Breast epithelium (tissue), 4 donors: ENCODE measurements at regions not wholly inside any gene's neighbourhood (a gene's known extent, or its start where the extent isn't known, plus 50 kb on each side); places are given as distances from the start of the nearest gene placed in this dataset.
A peak's percentile ranks its signal among the peaks of the same experiment; 100 is the strongest.

Experiments used
- DNase-seq, 2 donors: peaks; one replicate each; pipeline ENCODE4 v3.0.0-alpha.2; 2019; ENCODE audit warnings: low spot score in 2 of 2
- H3K27ac ChIP-seq, 2 donors: fragments of 200-600 bp; sonication (generic) in 1 of 2; one replicate each; pipeline ENCODE4 v1.5.1; 2016 to 2019; ENCODE audit warnings: mild to moderate bottlenecking in 1 of 2
- H3K27me3 ChIP-seq, 2 donors: fragments of 200-600 bp; sonication (generic) in 1 of 2; one replicate each; pipeline versions ENCODE4 v1.5.1 to v1.6.0; 2017 to 2019; ENCODE audit warnings: control low read depth in 1 of 2, mild to moderate bottlenecking in 1 of 2
- H3K36me3 ChIP-seq: fragments of 200-600 bp; one replicate; pipeline ENCODE4 v1.5.1; 2019
- H3K4me1 ChIP-seq, 2 donors: fragments of 200-600 bp; sonication (generic); one replicate each; pipeline ENCODE4 v1.5.1; 2016 to 2019; ENCODE audit warnings: control low read depth in 1 of 2
- H3K4me3 ChIP-seq, 3 donors: fragments of 200-600 bp; sonication (generic); 1 replicate in 2 of 3; 2 replicates in 1 of 3; pipeline ENCODE4 v1.5.1; 2016 to 2019; ENCODE audit warnings: mild to moderate bottlenecking in 3 of 3, moderate library complexity in 2 of 3
- H3K9me3 ChIP-seq, 2 donors: fragments of 200-600 bp; sonication (generic) in 1 of 2; one replicate each; pipeline ENCODE4 v1.5.1; 2016 to 2019; ENCODE audit warnings: control low read depth in 1 of 2
- POLR2A ChIP-seq: fragments of 450-650 bp; IDR thresholded peaks from one replicate; pipeline ENCODE4 v1.6.1; 2016; ENCODE audit warnings: antibody characterized with exemption, mild to moderate bottlenecking, moderate library complexity
- POLR2AphosphoS5 ChIP-seq, 3 donors: sonication (generic); formaldehyde crosslinking; IDR thresholded peaks; one replicate each; pipeline ENCODE4 v1.6.1; 2017; ENCODE audit warnings: antibody characterized with exemption in 3 of 3
- intact Hi-C: fragments of 100-400 bp; cut with DNase I; formaldehyde crosslinking; loops from one replicate; pipeline ENCODE4 v1.15.1; 2023; ENCODE audit warnings: low total_unique reads
- TF ChIP-seq, protein P1 (sequence below), 3 donors: fragments of 450-650 bp; IDR thresholded peaks; one replicate each; pipeline ENCODE4 v1.5.1; 2016 to 2017; ENCODE audit warnings: antibody characterized with exemption in 3 of 3, mild to moderate bottlenecking in 3 of 3, moderate library complexity in 3 of 3

DNA sequence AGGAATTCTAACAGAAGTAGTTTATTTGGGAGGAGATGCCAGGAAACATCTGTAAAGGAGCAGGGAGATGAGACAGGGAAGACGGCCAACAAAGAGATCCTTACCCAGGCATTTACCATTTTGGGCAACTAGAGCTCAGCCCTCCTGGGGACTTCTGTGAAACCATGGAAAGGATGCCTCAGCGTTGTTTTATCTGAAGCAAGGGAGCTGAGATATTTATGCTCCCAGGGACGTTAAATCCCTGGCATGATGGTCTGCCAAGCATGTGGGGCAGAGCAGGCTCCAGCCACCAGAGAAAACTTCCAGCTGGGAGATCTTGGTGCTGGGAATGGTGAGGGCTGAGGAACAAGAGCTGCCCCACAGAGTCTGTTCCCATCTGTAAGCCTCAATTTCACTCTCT is 114.8 kb upstream of the FOXF1 start:
- intact Hi-C loops = no loop called here
- Histone ChIP-seq H3K27ac (no peak overlapping the region), H3K36me3 (no peaks in the 10 kb centered on the region), H3K4me3 (no peak overlapping the region), H3K9me3 (no peaks in the 10 kb centered on the region), H3K4me1 (no peaks in the 10 kb centered on the region), H3K27me3 (peaks cover 0 to 48% of the 10 kb centered on the region in 2 donors)
- TF ChIP-seq POLR2AphosphoS5 (IDR thresholded peaks at IDR 0.05) (no peak), POLR2A (no peak)
- TF ChIP-seq, protein P1, sequence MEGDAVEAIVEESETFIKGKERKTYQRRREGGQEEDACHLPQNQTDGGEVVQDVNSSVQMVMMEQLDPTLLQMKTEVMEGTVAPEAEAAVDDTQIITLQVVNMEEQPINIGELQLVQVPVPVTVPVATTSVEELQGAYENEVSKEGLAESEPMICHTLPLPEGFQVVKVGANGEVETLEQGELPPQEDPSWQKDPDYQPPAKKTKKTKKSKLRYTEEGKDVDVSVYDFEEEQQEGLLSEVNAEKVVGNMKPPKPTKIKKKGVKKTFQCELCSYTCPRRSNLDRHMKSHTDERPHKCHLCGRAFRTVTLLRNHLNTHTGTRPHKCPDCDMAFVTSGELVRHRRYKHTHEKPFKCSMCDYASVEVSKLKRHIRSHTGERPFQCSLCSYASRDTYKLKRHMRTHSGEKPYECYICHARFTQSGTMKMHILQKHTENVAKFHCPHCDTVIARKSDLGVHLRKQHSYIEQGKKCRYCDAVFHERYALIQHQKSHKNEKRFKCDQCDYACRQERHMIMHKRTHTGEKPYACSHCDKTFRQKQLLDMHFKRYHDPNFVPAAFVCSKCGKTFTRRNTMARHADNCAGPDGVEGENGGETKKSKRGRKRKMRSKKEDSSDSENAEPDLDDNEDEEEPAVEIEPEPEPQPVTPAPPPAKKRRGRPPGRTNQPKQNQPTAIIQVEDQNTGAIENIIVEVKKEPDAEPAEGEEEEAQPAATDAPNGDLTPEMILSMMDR (IDR thresholded peaks at IDR 0.05) = no peak
- DNase-seq = no peak

DNA sequence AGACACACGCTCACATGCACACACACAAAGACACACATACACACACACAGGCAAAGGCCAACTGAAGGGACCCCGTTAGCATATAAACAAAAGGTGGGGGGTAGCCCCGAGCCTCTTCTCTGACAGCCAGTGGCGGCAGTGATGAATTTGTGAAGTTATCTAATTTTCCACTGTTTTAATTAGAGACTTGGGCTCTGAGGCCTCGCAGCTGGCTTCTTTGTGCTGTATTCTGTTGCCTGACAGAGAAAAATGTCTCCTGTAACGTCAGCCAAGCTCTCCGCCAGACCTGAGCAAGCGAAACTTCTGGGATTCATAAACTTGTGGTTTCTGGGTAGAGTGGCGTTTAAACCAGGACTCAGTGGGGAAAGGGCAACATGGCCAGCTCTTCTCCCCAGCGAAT is 113.9 kb upstream of the FOXF1 start:
- no peak for DNase-seq
- H3K36me3 ChIP-seq = no peaks in the 10 kb centered on the region
- intact Hi-C loops = no loop called here
- peak overlapping the region in 1 of 3 donors; percentile 15 for H3K4me3 ChIP-seq
- H3K9me3 ChIP-seq = no peaks in the 10 kb centered on the region
- no peaks in the 10 kb centered on the region for H3K4me1 ChIP-seq
- no peak for TF ChIP-seq POLR2AphosphoS5 (IDR thresholded peaks at IDR 0.05)
- TF ChIP-seq POLR2A = no peak
- TF ChIP-seq, protein P1 (IDR thresholded peaks at IDR 0.05) = no peak
- H3K27me3 ChIP-seq = peaks cover 0 to 38% of the 10 kb centered on the region in 2 donors
- no peak overlapping the region for H3K27ac ChIP-seq

DNA sequence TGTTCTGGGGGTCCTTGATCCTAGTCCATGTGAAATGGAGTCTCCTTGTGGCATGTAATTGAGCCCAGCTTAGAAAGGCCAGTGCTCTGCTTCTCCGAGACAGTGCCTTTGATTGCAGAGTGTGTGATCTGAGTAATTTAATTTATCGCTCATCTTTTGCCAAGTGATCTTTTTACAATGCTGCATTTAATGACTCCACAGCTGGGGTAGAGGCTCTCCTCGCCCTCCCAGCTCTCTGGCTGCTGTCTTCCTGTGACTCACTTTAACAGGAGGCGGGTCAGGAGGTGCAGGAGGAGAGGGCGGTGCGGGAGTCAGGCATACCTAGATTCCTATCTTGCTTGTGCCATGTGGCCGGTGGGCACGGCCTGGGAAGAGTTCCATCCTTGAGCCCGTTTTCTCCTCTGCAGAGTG is 113.4 kb upstream of the FOXF1 start:
- no peak overlapping the region for H3K27ac ChIP-seq
- intact Hi-C loops = no loop called here
- DNase-seq = no peak

DNA sequence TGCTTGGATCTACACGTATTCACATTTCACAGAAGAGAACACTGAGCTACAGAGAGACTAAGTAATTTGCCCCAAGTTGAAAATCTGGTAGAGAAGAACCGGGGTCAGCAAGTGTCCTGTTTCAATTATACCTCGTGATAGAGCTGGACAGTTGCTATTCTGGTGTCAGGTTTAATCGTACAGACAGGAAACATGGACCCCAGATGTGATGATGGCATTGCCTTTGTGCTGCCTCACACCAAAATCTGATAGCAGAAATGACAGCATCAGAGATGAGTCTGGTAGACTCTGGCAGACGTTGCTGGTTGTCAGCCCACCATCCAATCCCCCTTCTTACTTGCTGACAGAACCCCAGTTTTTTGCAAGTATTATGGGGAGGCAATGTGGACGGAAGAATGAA is 112.1 kb upstream of the FOXF1 start:
- H3K9me3 ChIP-seq = no peaks in the 10 kb centered on the region
- H3K36me3 ChIP-seq = no peaks in the 10 kb centered on the region
- peaks cover 0 to 33% of the 10 kb centered on the region in 2 donors for H3K27me3 ChIP-seq
- no peaks in the 10 kb centered on the region for H3K4me1 ChIP-seq
- DNase-seq = no peak
- intact Hi-C loops = no loop called here
- no peak overlapping the region for H3K4me3 ChIP-seq
- H3K27ac ChIP-seq = no peak overlapping the region
- TF ChIP-seq, protein P1 (IDR thresholded peaks at IDR 0.05) = no peak
- no peak for TF ChIP-seq POLR2AphosphoS5 (IDR thresholded peaks at IDR 0.05)
- no peak for TF ChIP-seq POLR2A

More for the DNA sequence above, 113.4 kb upstream of the FOXF1 start:
- TF ChIP-seq, protein P1 (IDR thresholded peaks at IDR 0.05) = no peak
- TF ChIP-seq POLR2AphosphoS5 (IDR thresholded peaks at IDR 0.05) (no peak), POLR2A (no peak)
- Histone ChIP-seq H3K4me1 (no peaks in the 10 kb centered on the region), H3K4me3 (peak overlapping the region in 1 of 3 donors; percentile 15), H3K27me3 (peaks cover 0 to 34% of the 10 kb centered on the region in 2 donors), H3K9me3 (no peaks in the 10 kb centered on the region), H3K36me3 (no peaks in the 10 kb centered on the region)

DNA sequence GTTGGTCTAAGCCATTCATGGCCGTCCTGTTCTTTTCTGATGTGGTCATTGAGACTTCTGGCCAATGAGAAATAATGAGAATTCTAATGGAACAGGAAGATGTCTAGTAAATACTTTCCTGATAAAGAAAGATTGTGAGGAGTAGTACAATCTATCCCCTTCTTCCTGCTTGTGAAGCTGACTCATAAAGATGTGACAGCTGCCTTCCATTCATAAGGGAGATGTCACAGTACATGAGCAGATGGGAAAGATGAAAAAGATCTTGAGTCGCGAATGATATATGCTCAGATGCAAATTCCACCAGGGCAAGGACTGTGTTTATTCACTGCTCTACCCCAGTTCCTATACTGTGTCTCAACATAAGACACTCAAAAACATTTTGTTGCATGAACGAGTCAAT is 111.7 kb upstream of the FOXF1 start:
- intact Hi-C loops = no loop called here
- no peak for DNase-seq

More for the DNA sequence above, 111.7 kb upstream of the FOXF1 start:
- H3K27ac ChIP-seq = no peak overlapping the region
- H3K4me1 ChIP-seq = no peaks in the 10 kb centered on the region
- TF ChIP-seq POLR2AphosphoS5 (IDR thresholded peaks at IDR 0.05) (no peak), POLR2A (no peak)
- TF ChIP-seq, protein P1 (IDR thresholded peaks at IDR 0.05) = no peak
- peaks cover 0 to 33% of the 10 kb centered on the region in 2 donors for H3K27me3 ChIP-seq
- H3K36me3 ChIP-seq = no peaks in the 10 kb centered on the region
- H3K4me3 ChIP-seq = no peak overlapping the region
- no peaks in the 10 kb centered on the region for H3K9me3 ChIP-seq
